ENCODE measurements at regions not wholly inside any gene's neighbourhood (a gene's known extent, or its start where the extent isn't known, plus 50 kb on each side); places are given as distances from the start of the nearest gene placed in this dataset.

DNA sequence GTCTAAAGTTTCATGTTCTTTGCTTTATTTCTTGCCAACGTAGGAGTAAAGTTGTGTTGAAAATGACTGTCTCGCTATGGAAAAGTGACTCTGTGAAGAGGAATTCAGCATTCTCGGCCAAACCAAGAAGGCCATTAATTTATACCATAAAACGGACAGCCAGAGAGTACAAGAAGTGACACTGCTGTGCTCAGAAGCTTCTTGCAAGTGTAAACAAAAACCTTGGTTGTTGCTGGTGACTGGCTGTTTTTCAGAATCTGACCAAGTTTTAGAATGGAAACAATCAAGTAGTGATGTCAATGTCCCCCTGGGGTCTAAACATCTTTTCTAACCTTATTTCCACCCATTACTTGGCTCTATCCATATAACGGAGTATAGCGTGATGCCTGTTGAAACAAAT is 201.9 kb downstream of the INHBA start:
- TF ChIP-seq, protein P1, sequence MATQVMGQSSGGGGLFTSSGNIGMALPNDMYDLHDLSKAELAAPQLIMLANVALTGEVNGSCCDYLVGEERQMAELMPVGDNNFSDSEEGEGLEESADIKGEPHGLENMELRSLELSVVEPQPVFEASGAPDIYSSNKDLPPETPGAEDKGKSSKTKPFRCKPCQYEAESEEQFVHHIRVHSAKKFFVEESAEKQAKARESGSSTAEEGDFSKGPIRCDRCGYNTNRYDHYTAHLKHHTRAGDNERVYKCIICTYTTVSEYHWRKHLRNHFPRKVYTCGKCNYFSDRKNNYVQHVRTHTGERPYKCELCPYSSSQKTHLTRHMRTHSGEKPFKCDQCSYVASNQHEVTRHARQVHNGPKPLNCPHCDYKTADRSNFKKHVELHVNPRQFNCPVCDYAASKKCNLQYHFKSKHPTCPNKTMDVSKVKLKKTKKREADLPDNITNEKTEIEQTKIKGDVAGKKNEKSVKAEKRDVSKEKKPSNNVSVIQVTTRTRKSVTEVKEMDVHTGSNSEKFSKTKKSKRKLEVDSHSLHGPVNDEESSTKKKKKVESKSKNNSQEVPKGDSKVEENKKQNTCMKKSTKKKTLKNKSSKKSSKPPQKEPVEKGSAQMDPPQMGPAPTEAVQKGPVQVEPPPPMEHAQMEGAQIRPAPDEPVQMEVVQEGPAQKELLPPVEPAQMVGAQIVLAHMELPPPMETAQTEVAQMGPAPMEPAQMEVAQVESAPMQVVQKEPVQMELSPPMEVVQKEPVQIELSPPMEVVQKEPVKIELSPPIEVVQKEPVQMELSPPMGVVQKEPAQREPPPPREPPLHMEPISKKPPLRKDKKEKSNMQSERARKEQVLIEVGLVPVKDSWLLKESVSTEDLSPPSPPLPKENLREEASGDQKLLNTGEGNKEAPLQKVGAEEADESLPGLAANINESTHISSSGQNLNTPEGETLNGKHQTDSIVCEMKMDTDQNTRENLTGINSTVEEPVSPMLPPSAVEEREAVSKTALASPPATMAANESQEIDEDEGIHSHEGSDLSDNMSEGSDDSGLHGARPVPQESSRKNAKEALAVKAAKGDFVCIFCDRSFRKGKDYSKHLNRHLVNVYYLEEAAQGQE (IDR thresholded peaks at IDR 0.05; ENCODE audit: low read depth) = no peak
- TF ChIP-seq TAF1 (IDR thresholded peaks at IDR 0.05; ENCODE audit: low read depth) = no peak
- TF ChIP-seq CEBPB (IDR thresholded peaks at IDR 0.05) = no peak
- TF ChIP-seq RAD21 (IDR thresholded peaks at IDR 0.05; ENCODE audit: low read depth) = no peak
- TF ChIP-seq, protein P2, sequence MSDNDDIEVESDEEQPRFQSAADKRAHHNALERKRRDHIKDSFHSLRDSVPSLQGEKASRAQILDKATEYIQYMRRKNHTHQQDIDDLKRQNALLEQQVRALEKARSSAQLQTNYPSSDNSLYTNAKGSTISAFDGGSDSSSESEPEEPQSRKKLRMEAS (IDR thresholded peaks at IDR 0.05) = no peak
- no peak for TF ChIP-seq YY1 (IDR thresholded peaks at IDR 0.05; ENCODE audit: low read depth)
- TF ChIP-seq CREB1 (IDR thresholded peaks at IDR 0.05; ENCODE audit: low read depth) = no peak
- no peak for TF ChIP-seq EP300 (IDR thresholded peaks at IDR 0.05; ENCODE audit: borderline replicate concordance)
- no peak for TF ChIP-seq FOXM1 (IDR thresholded peaks at IDR 0.05; ENCODE audit: borderline replicate concordance, low read depth)

Data from Ishikawa (cell line).